ENCODE measurements at regions not wholly inside any gene's neighbourhood (a gene's known extent, or its start where the extent isn't known, plus 50 kb on each side); places are given as distances from the start of the nearest gene placed in this dataset. TPM values are rescaled to one million over a fixed set of nuclear protein-coding genes. Genes with fewer than 3 reads are reported as not detected.
"Not testable (repeated sequence)": the region's sequence is repeated elsewhere in the genome, so short reads cannot be mapped to it uniquely, and the experiment has no call there.

- intact Hi-C loops (cut with micrococcal nuclease) (loop anchor here (1.0 to 10.0 kb wide), 5 partner anchors 111 to 816 kb away; partner anchors contain the start of genes CCDC7 and EPC1), in situ Hi-C loops (cut with MboI; ENCODE audit: low sequenced_read_pairs) (loop anchor here (5.0 kb wide), 2 partner anchors 56 to 211 kb away; no protein-coding TSS in a partner anchor)
- BruUV-seq (replicated peaks); H3K36me3 ChIP-seq (ENCODE audit: control insufficient read depth, insufficient read depth, low read length); H2AK9ac ChIP-seq (replicated peaks; ENCODE audit: low read depth, low read length, poor library complexity); H2BK20ac ChIP-seq (ENCODE audit: low read depth, low read length); H3K27me3 ChIP-seq (ENCODE audit: control insufficient read depth, insufficient read depth, low read length); H3K56ac ChIP-seq (ENCODE audit: extremely low read depth, insufficient read depth, low read length); H4K5ac ChIP-seq (ENCODE audit: low read depth, low read length); H3K4me3 ChIP-seq (ENCODE audit: insufficient read depth, low read depth, low read length); H3K4me2 ChIP-seq (ENCODE audit: low read depth, low read length); ATAC-seq (ENCODE audit: low read depth); H3K9ac ChIP-seq (ENCODE audit: low read depth, low read length); CTCF ChIA-PET; H4K20me1 ChIP-seq (ENCODE audit: insufficient read depth, low read length); dilution Hi-C loops (cut with HindIII; ENCODE audit: low sequenced_read_pairs, unreplicated experiment); DNase-seq; H3K23ac ChIP-seq (ENCODE audit: low read depth, low read length); POLR2A ChIA-PET (ENCODE audit: unreplicated experiment); H4K8ac ChIP-seq (ENCODE audit: low read depth in 2 of 2, low read length in 2 of 2); H3K9me3 ChIP-seq (ENCODE audit: control insufficient read depth, insufficient read depth, low read length); H3K14ac ChIP-seq (replicated peaks; ENCODE audit: low read depth, low read length); H2AFZ ChIP-seq (replicated peaks; ENCODE audit: low read length, poor library complexity): not testable (repeated sequence)
- H3K4ac ChIP-seq (ENCODE audit: low read depth, low read length): peak overlapping the region; percentile 42; the same call in 1 of the 2 replicates
- H2AK5ac ChIP-seq (ENCODE audit: low read depth, low read length): peak overlapping the region; percentile 82
- peak overlapping the region; percentile 5; the same call in 1 of the 2 replicates for H2BK120ac ChIP-seq (ENCODE audit: low read depth, low read length)
- 0 out of 2 replicates have a peak, but pooled peaks have one; percentile 44 for TF ChIP-seq CEBPB (IDR thresholded peaks at IDR 0.05; ENCODE audit: low read depth, low read length)
- peak overlapping the region; percentile 46; the same call in 1 of the 3 replicates for H2BK15ac ChIP-seq (ENCODE audit: low read depth, low read length)
- peaks cover 11% of the 10 kb centered on the region for H3K4me1 ChIP-seq (ENCODE audit: control insufficient read depth, insufficient read depth, low read length)
- peaks cover 10 to 26% of the 10 kb centered on the region in 2 experiments for H3K79me1 ChIP-seq (ENCODE audit: low read depth in 1 of 2, low read length in 2 of 2)
- H3K18ac ChIP-seq (ENCODE audit: low read depth, low read length): peak overlapping the region; percentile 37; the same call in 1 of the 2 replicates
- H3K27ac ChIP-seq (ENCODE audit: insufficient read depth, low read length): peak overlapping the region; percentile 49; the same call in 1 of the 2 replicates
- peak overlapping the region; percentile 65 for H2BK5ac ChIP-seq (ENCODE audit: low read depth, low read length, poor library complexity, severe bottlenecking)
- 100% methylated on average over 3 of the region's 9 CpGs; no CpG with 5 or more reads in 1 of the 2 experiments for WGBS, 2 experiments (ENCODE audit: extremely low coverage in 2 of 2, insufficient read length in 1 of 2)
- H4K91ac ChIP-seq (ENCODE audit: insufficient read depth, low read depth, low read length): peak overlapping the region; percentile 43; the same call in 1 of the 2 replicates
- peaks cover 13% of the 10 kb centered on the region for H3K9me1 ChIP-seq (ENCODE audit: insufficient read depth, low read length)
These were observed 49.8 kb upstream of the ITGB1 start for GRCh38 chr10:33007731-33008381.

Small RNAs in the stretch of these regions (microRNA-seq; reads per million reads assigned to microRNA genes)
- gene AL365203.1 (ENCODE audit: insufficient read depth, insufficient read length) (not detected), gene MTND4LP11 (ENCODE audit: insufficient read depth, insufficient read length) (not detected), gene RN7SL847P (ENCODE audit: insufficient read depth, insufficient read length) (not detected)

Small RNAs in the stretch of these regions (small RNA-seq; reads per million reads assigned to genes)
- 0 reads per million in 5 experiments for gene AL365203.1
- 0 to 0.25 (median 0) reads per million in 5 experiments for gene MTND4LP11
- 0 reads per million in 5 experiments for gene RN7SL847P
